SK-N-SH (cell line): ENCODE measurements at regions not wholly inside any gene's neighbourhood (a gene's known extent, or its start where the extent isn't known, plus 50 kb on each side); places are given as distances from the start of the nearest gene placed in this dataset.

Experiments used
- CTCF ChIA-PET: fragments of 300-600, 350-600 bp; formaldehyde crosslinking; extraction: SDS; loops from one replicate; lab custom pipeline; 2021; lab: Yijun Ruan, JAX
- POLR2A ChIA-PET: fragments of 350-600 bp; sonication (Branson Sonifier 250); formaldehyde crosslinking; extraction: SDS; loops from one replicate; lab custom pipeline; 2020; ENCODE audit warnings: antibody characterized with exemption, inconsistent platforms; lab: Yijun Ruan, JAX
- DNase-seq: peaks from one replicate; pipeline ENCODE4 v3.0.0; 2012
- H2AFZ ChIP-seq: fragments of 200-600 bp; sonication (generic); 2 replicates; pipeline ENCODE4 v1.8.1; 2016; ENCODE audit warnings: antibody characterized with exemption, mild to moderate bottlenecking, low read depth
- H3F3A ChIP-seq: fragments of 200-600 bp; sonication (generic); replicated peaks from 2 replicates; pipeline ENCODE3; 2016; ENCODE audit warnings: antibody characterized with exemption, mild to moderate bottlenecking; ENCODE audit not compliant: insufficient read depth
- H3K27ac ChIP-seq, 2 experiments: fragments of 200-500 bp in 1 of 2; fragments of 200-600 bp in 1 of 2; sonication (Bioruptor generic) in 1 of 2; sonication (generic), shearing (Covaris generic) in 1 of 2; 2 replicates each; pipeline versions ENCODE4 v1.5.1 to v1.6.1; 2014 to 2016; ENCODE audit warnings: low read depth in 2 of 2, inconsistent platforms in 1 of 2, low read length in 1 of 2, mild to moderate bottlenecking in 1 of 2, mixed read lengths in 1 of 2
- H3K27me3 ChIP-seq: fragments of 200-600 bp; sonication (generic), shearing (Covaris generic); 2 replicates; pipeline ENCODE4 v1.6.1; 2016; ENCODE audit warnings: mixed run types; ENCODE audit not compliant: insufficient read depth
- H3K36me3 ChIP-seq, 2 experiments: fragments of 200-500 bp in 1 of 2; fragments of 200-600 bp in 1 of 2; sonication (Bioruptor generic) in 1 of 2; sonication (generic) in 1 of 2; replicated peaks in 1 of 2; 2 replicates each; pipeline versions ENCODE3 to v1.5.1; 2014 to 2016; ENCODE audit warnings: low read length in 1 of 2, mild to moderate bottlenecking in 1 of 2; ENCODE audit not compliant: insufficient read depth in 2 of 2, control insufficient read depth in 1 of 2
- H3K4me1 ChIP-seq, 2 experiments: fragments of 200-500 bp in 1 of 2; fragments of 200-600 bp in 1 of 2; sonication (Bioruptor generic) in 1 of 2; sonication (generic), shearing (Covaris generic) in 1 of 2; 2 replicates each; pipeline versions ENCODE4 v1.5.1 to v1.6.1; 2014 to 2016; ENCODE audit warnings: low read depth in 1 of 2, low read length in 1 of 2, mixed run types in 1 of 2; ENCODE audit not compliant: insufficient read depth in 2 of 2, control insufficient read depth in 1 of 2
- H3K4me2 ChIP-seq: fragments of 200-600 bp; sonication (generic), shearing (Covaris generic); 2 replicates; pipeline ENCODE4 v1.6.1; 2017; ENCODE audit warnings: mixed run types
- H3K4me3 ChIP-seq, 2 experiments: fragments of 200-500 bp in 1 of 2; fragments of 200-600 bp in 1 of 2; sonication (Bioruptor generic) in 1 of 2; sonication (generic), shearing (Covaris generic) in 1 of 2; 2 replicates each; pipeline versions ENCODE4 v1.5.1 to v1.8.1; 2014 to 2016; ENCODE audit warnings: low read depth in 2 of 2, inconsistent platforms in 1 of 2, low read length in 1 of 2, mild to moderate bottlenecking in 1 of 2, mixed read lengths in 1 of 2, moderate library complexity in 1 of 2
- H3K79me2 ChIP-seq: fragments of 200-600 bp; sonication (generic); 2 replicates; pipeline ENCODE4 v1.8.1; 2017; ENCODE audit warnings: mild to moderate bottlenecking; ENCODE audit not compliant: insufficient read depth
- H3K9ac ChIP-seq: fragments of 200-600 bp; sonication (generic); 2 replicates; pipeline ENCODE4 v1.6.1; 2017; ENCODE audit warnings: mixed run types
- H3K9me2 ChIP-seq: fragments of 200-600 bp; sonication (generic); 2 replicates; pipeline ENCODE4 v1.6.1; 2017; ENCODE audit warnings: mixed run types
- H3K9me3 ChIP-seq: fragments of 200-600 bp; sonication (generic); 2 replicates; pipeline ENCODE4 v1.6.1; 2017; ENCODE audit warnings: mixed run types, mild to moderate bottlenecking, moderate library complexity
- H4K20me1 ChIP-seq: fragments of 200-600 bp; sonication (generic); 2 replicates; pipeline ENCODE4 v1.6.1; 2017; ENCODE audit warnings: mild to moderate bottlenecking, mixed run types; ENCODE audit not compliant: insufficient read depth
- CHD2 ChIP-seq: fragments of 150-350 bp; IDR thresholded peaks from 2 replicates; pipeline ENCODE4 v1.6.1; 2018; ENCODE audit warnings: low read length; ENCODE audit not compliant: partially characterized antibody
- EZH2phosphoT487 ChIP-seq: fragments of 200-600 bp; sonication (generic); IDR thresholded peaks from 2 replicates; pipeline ENCODE4 v1.6.1; 2017; ENCODE audit warnings: low read depth, mixed run types, mild to moderate bottlenecking, antibody characterized with exemption, moderate library complexity, borderline replicate concordance
- FOSL2 ChIP-seq: IDR thresholded peaks from 2 replicates; pipeline ENCODE4 v1.4.0; 2012; ENCODE audit warnings: low read depth, mild to moderate bottlenecking, moderate library complexity, borderline replicate concordance
- GABPA ChIP-seq: IDR thresholded peaks from 2 replicates; pipeline ENCODE4 v1.4.0; 2012; ENCODE audit warnings: low read depth, mild to moderate bottlenecking
- GATA2 ChIP-seq: sonication (generic); formaldehyde crosslinking; IDR thresholded peaks from 2 replicates; pipeline ENCODE4 v1.5.0; 2020; ENCODE audit warnings: mild to moderate bottlenecking, missing genetic modification reagents
- IRF3 ChIP-seq: fragments of 150-350 bp; IDR thresholded peaks from 2 replicates; pipeline ENCODE4 v1.6.1; 2016; ENCODE audit warnings: mild to moderate bottlenecking, low read depth, low read length
- JUND ChIP-seq: IDR thresholded peaks from 2 replicates; pipeline ENCODE4 v1.4.0; 2012
- MEF2A ChIP-seq: IDR thresholded peaks from 2 replicates; pipeline ENCODE4 v1.4.0; 2012; ENCODE audit warnings: low read depth, borderline replicate concordance
- MXI1 ChIP-seq: IDR thresholded peaks from 2 replicates; pipeline ENCODE4 v1.6.1; 2012; ENCODE audit warnings: mild to moderate bottlenecking, low read depth, low read length, improper control_type of control experiment
- RAD21 ChIP-seq: IDR thresholded peaks from 2 replicates; pipeline ENCODE4 v1.6.1; 2012; ENCODE audit warnings: mild to moderate bottlenecking, low read length
- RCOR1 ChIP-seq: fragments of 150-350 bp; IDR thresholded peaks from 2 replicates; pipeline ENCODE4 v1.6.1; 2017; ENCODE audit warnings: antibody characterized with exemption, low read length
- TEAD4 ChIP-seq: IDR thresholded peaks from 2 replicates; pipeline ENCODE4 v1.4.0; 2012; ENCODE audit warnings: mild to moderate bottlenecking, borderline replicate concordance; ENCODE audit not compliant: insufficient read depth
- USF2 ChIP-seq: fragments of 150-350 bp; IDR thresholded peaks from 2 replicates; pipeline ENCODE4 v1.6.1; 2017; ENCODE audit warnings: antibody characterized with exemption, low read length, low read depth, borderline replicate concordance
- YY1 ChIP-seq: IDR thresholded peaks from 2 replicates; pipeline ENCODE4 v1.4.0; 2012; ENCODE audit warnings: low read depth, mild to moderate bottlenecking
- WGBS: methylation state at CpG from one replicate; pipeline ENCODE4 v1.1.6; 2017; ENCODE audit warnings: low lambda C conversion rate; 5-methylcytosine and 5-hydroxymethylcytosine counted together

GRCh38 chr3:86739244-86739643 lies 251.7 kb downstream of the VGLL3 start:
- no peaks in the 10 kb centered on the region for H3F3A ChIP-seq
- H3K27me3 ChIP-seq, result no peaks in the 10 kb centered on the region; the same call in 1 of the 2 replicates
- H3K4me3 ChIP-seq, result no peak overlapping the region
- H2AFZ ChIP-seq, result no peak overlapping the region
- no peak overlapping the region for H3K4me2 ChIP-seq
- WGBS, result 4% methylated on average over 3 of the region's 3 CpGs
- no peak overlapping the region for H3K27ac ChIP-seq
- H3K9me2 ChIP-seq, result no peaks in the 10 kb centered on the region
- H3K36me3 ChIP-seq, result no peaks in the 10 kb centered on the region
- CTCF ChIA-PET, result no interaction called here
- H3K79me2 ChIP-seq, result no peaks in the 10 kb centered on the region
- POLR2A ChIA-PET, result no interaction called here
- H3K4me1 ChIP-seq, result no peaks in the 10 kb centered on the region
- no peaks in the 10 kb centered on the region for H4K20me1 ChIP-seq
- TF ChIP-seq USF2 (no peak), TEAD4 (no peak), YY1 (no peak), RAD21 (no peak), FOSL2 (no peak), MXI1 (no peak), GABPA (no peak), IRF3 (no peak)
- H3K9me3 ChIP-seq, result no peaks in the 10 kb centered on the region
- DNase-seq, result no peak
- no peak overlapping the region for H3K9ac ChIP-seq

GRCh38 chr3:86738684-86739083 lies 252.3 kb downstream of the VGLL3 start:
- no peak overlapping the region for H3K4me2 ChIP-seq
- no peaks in the 10 kb centered on the region for H3K4me1 ChIP-seq
- H3K4me3 ChIP-seq, result no peak overlapping the region
- WGBS, result 5% methylated on average over 1 of the region's 1 CpG
- no peaks in the 10 kb centered on the region for H3K79me2 ChIP-seq
- no peaks in the 10 kb centered on the region; the same call in 1 of the 2 replicates for H3K27me3 ChIP-seq
- no peaks in the 10 kb centered on the region for H3K9me2 ChIP-seq
- ChIA-PET CTCF (no interaction called here), POLR2A (no interaction called here)
- H3K9me3 ChIP-seq, result no peaks in the 10 kb centered on the region
- H2AFZ ChIP-seq, result no peak overlapping the region
- no peak overlapping the region for H3K27ac ChIP-seq
- TF ChIP-seq MXI1, result no peak
- TF ChIP-seq GABPA, result no peak
- no peak for TF ChIP-seq YY1
- TF ChIP-seq EZH2phosphoT487, result no peak
- TF ChIP-seq GATA2, result no peak
- TF ChIP-seq JUND, result no peak
- TF ChIP-seq CHD2, result no peak
- TF ChIP-seq IRF3, result no peak
- TF ChIP-seq RCOR1, result no peak
- TF ChIP-seq MEF2A, result no peak
- TF ChIP-seq USF2, result no peak
- TF ChIP-seq, all 33 proteins: peak for 0
- no peak for DNase-seq
- Histone ChIP-seq H3F3A (no peaks in the 10 kb centered on the region), H3K36me3 (no peaks in the 10 kb centered on the region), H4K20me1 (no peaks in the 10 kb centered on the region), H3K9ac (no peak overlapping the region)
